Endothelial cell of umbilical vein (primary cell): ENCODE measurements at regions not wholly inside any gene's neighbourhood (a gene's known extent, or its start where the extent isn't known, plus 50 kb on each side); places are given as distances from the start of the nearest gene placed in this dataset.

Source experiments
- CTCF ChIP-seq, 2 donors: IDR thresholded peaks; 1 replicate in 1 of 2; 2 replicates in 1 of 2; pipeline ENCODE4 v1.5.1; 2011; ENCODE audit warnings: low read length in 2 of 2, mild to moderate bottlenecking in 2 of 2, moderate library complexity in 2 of 2, control low read depth in 1 of 2, inconsistent platforms in 1 of 2, low read depth in 1 of 2; ENCODE audit not compliant: insufficient read depth in 1 of 2; ENCODE audit errors: extremely low read depth in 1 of 2
- EZH2 ChIP-seq: IDR thresholded peaks from 2 replicates; pipeline ENCODE4 v1.6.1; 2012; ENCODE audit warnings: borderline replicate concordance, low read depth, mild to moderate bottlenecking, moderate library complexity, low read length, inconsistent platforms; ENCODE audit not compliant: severe bottlenecking
- FOS ChIP-seq: IDR thresholded peaks from 2 replicates; pipeline ENCODE4 v1.6.1; 2011; ENCODE audit warnings: mild to moderate bottlenecking, low read length, moderate library complexity, borderline replicate concordance; ENCODE audit not compliant: insufficient read depth
- GATA2 ChIP-seq: IDR thresholded peaks from 2 replicates; pipeline ENCODE4 v1.7.0; 2011; ENCODE audit warnings: low read depth, mild to moderate bottlenecking, moderate library complexity, mixed read lengths, low read length; ENCODE audit not compliant: insufficient read length, insufficient read depth
- POLR2AphosphoS5 ChIP-seq: IDR thresholded peaks from 2 replicates; pipeline ENCODE4 v1.6.1; 2012; ENCODE audit warnings: low read depth, mild to moderate bottlenecking, control low read depth, low read length, moderate library complexity; ENCODE audit not compliant: insufficient read depth

GRCh38 chr16:87185308-87185707 is 131.9 kb downstream of the C16orf95 start:
- TF ChIP-seq GATA2 = no peak
- peak in 1 of 2 donors; percentile 23 for TF ChIP-seq CTCF (IDR thresholded peaks at IDR 0.05; ENCODE audit: extremely low read depth in 1 of 2, insufficient read depth in 1 of 2, low read depth in 1 of 2, low read length in 2 of 2)
- TF ChIP-seq POLR2AphosphoS5 = no peak
- TF ChIP-seq EZH2 = no peak
- TF ChIP-seq FOS = no peak
